T-cell (primary cell): ENCODE measurements at regions not wholly inside any gene's neighbourhood (a gene's known extent, or its start where the extent isn't known, plus 50 kb on each side); places are given as distances from the start of the nearest gene placed in this dataset.
"Not testable (repeated sequence)": the region's sequence is repeated elsewhere in the genome, so short reads cannot be mapped to it uniquely, and the experiment has no call there.

ENCODE experiments used
- ATAC-seq, 4 experiments: fragments of 200-7000 bp in 3 of 4; fragments of 150-1000 bp in 1 of 4; cut with Tn5 transposase; replicated peaks in 1 of 4; 1 replicate in 3 of 4; 2 replicates in 1 of 4; pipeline ENCODE4 v1.10.0; 2021; ENCODE audit warnings: moderate library complexity in 3 of 4, mild to moderate bottlenecking in 2 of 4, moderate number of reproducible peaks in 1 of 4
- CTCF ChIA-PET, 2 donors: fragments of 300-600 bp; sonication (Branson Sonifier 250); formaldehyde crosslinking; loops; one replicate each; lab custom pipeline; 2022; ENCODE audit warnings: antibody characterized with exemption in 2 of 2; lab: Charles Lee
- POLR2A ChIA-PET, 2 donors: fragments of 300-600 bp; sonication (Branson Sonifier 250); formaldehyde crosslinking; loops; one replicate each; lab custom pipeline; 2022; ENCODE audit warnings: antibody characterized with exemption in 2 of 2; lab: Charles Lee
- DNase-seq, 35 experiments: peaks; one replicate each; pipeline versions ENCODE4 v3.0.0 to v3.0.0-alpha.2; 2013 to 2023
- H3K27ac ChIP-seq: one replicate; pipeline ENCODE4 v1.5.1; 2013; ENCODE audit warnings: low read length
- H3K27me3 ChIP-seq, 2 experiments: replicated peaks in 1 of 2; 1 replicate in 1 of 2; 2 replicates in 1 of 2; pipeline versions ENCODE4 v1.6.1 to v1.7.0; 2013; ENCODE audit warnings: low read length in 1 of 2, mixed read lengths in 1 of 2; ENCODE audit not compliant: control insufficient read depth in 2 of 2, insufficient read depth in 2 of 2; ENCODE audit errors: extremely low read depth in 1 of 2
- H3K36me3 ChIP-seq, 2 donors: 1 replicate in 1 of 2; 2 replicates in 1 of 2; pipeline versions ENCODE4 v1.6.1 to v1.7.0; 2013; ENCODE audit warnings: low read length in 1 of 2; ENCODE audit not compliant: control insufficient read depth in 2 of 2, insufficient read depth in 1 of 2; ENCODE audit errors: extremely low read depth in 1 of 2
- H3K4me1 ChIP-seq, 2 experiments: 1 replicate in 1 of 2; 2 replicates in 1 of 2; pipeline versions ENCODE4 v1.6.1 to v1.7.0; 2013; ENCODE audit warnings: low read length in 2 of 2, mixed read lengths in 1 of 2; ENCODE audit not compliant: insufficient read depth in 2 of 2, control insufficient read depth in 1 of 2; ENCODE audit errors: extremely low read depth in 1 of 2
- H3K4me3 ChIP-seq, 2 donors: 1 replicate in 1 of 2; 2 replicates in 1 of 2; pipeline versions ENCODE4 v1.5.1 to v1.7.0; 2013; ENCODE audit warnings: mild to moderate bottlenecking in 2 of 2, low read length in 1 of 2, moderate library complexity in 1 of 2; ENCODE audit not compliant: control insufficient read depth in 1 of 2; ENCODE audit errors: extremely low read depth in 1 of 2
- H3K9me3 ChIP-seq: 2 replicates; pipeline ENCODE4 v1.7.0; 2013
- H3K27ac Mint-ChIP-seq, 2 donors: one replicate each; pipeline ENCODE4 v1.8.0; 2020 to 2021; ENCODE audit warnings: mild to moderate bottlenecking in 2 of 2, mixed read lengths in 2 of 2
- H3K27me3 Mint-ChIP-seq, 2 donors: one replicate each; pipeline ENCODE4 v1.8.0; 2021 to 2022; ENCODE audit warnings: mixed read lengths in 2 of 2
- H3K36me3 Mint-ChIP-seq: one replicate; pipeline ENCODE4 v1.8.0; 2021; ENCODE audit warnings: mixed read lengths
- H3K4me1 Mint-ChIP-seq, 3 donors: one replicate each; pipeline ENCODE4 v1.8.0; 2020 to 2022; ENCODE audit warnings: mixed read lengths in 3 of 3, mild to moderate bottlenecking in 1 of 3
- H3K4me3 Mint-ChIP-seq, 3 donors: one replicate each; pipeline ENCODE4 v1.8.0; 2020 to 2022; ENCODE audit warnings: mild to moderate bottlenecking in 3 of 3, mixed read lengths in 3 of 3, moderate library complexity in 3 of 3
- H3K9me3 Mint-ChIP-seq, 3 donors: one replicate each; pipeline ENCODE4 v1.8.0; 2020 to 2022; ENCODE audit warnings: mixed read lengths in 3 of 3
- WGBS: methylation state at CpG from one replicate; pipeline ENCODE4 v1.1.5; 2013; ENCODE audit warnings: missing lambda C conversion rate; ENCODE audit not compliant: insufficient coverage; 5-methylcytosine and 5-hydroxymethylcytosine counted together

GRCh38 chr3:74845081-74845480, 230.6 kb upstream of the CNTN3 start:
- no peaks in the 10 kb centered on the region for H3K36me3 ChIP-seq
- CTCF ChIA-PET: no interaction called here
- Mint-ChIP-seq H3K27ac (no peak overlapping the region), H3K36me3 (no peaks in the 10 kb centered on the region), H3K27me3 (no peaks in the 10 kb centered on the region), H3K9me3 (peaks cover 3 to 22% (median 13%) of the 10 kb centered on the region in 3 donors), H3K4me3 (no peak overlapping the region), H3K4me1 (no peaks in the 10 kb centered on the region)
- POLR2A ChIA-PET: no interaction called here
- no CpG with 5 or more reads among the region's 1 CpG for WGBS
- ATAC-seq (no peak), DNase-seq (no peak)
- no peak overlapping the region for H3K27ac ChIP-seq
- no peaks in the 10 kb centered on the region for H3K4me1 ChIP-seq
- H3K9me3 ChIP-seq: no peaks in the 10 kb centered on the region
- no peak overlapping the region for H3K4me3 ChIP-seq
- no peaks in the 10 kb centered on the region for H3K27me3 ChIP-seq

- Mint-ChIP-seq H3K4me3 (no peak overlapping the region), H3K36me3 (no peaks in the 10 kb centered on the region), H3K27me3 (no peaks in the 10 kb centered on the region), H3K27ac (no peak overlapping the region), H3K9me3 (peaks cover 0 to 17% (median 16%) of the 10 kb centered on the region in 3 donors), H3K4me1 (no peaks in the 10 kb centered on the region)
- no peaks in the 10 kb centered on the region for H3K27me3 ChIP-seq
- H3K4me1 ChIP-seq: no peaks in the 10 kb centered on the region
- H3K9me3 ChIP-seq: no peaks in the 10 kb centered on the region
- ChIA-PET POLR2A (no interaction called here), CTCF (no interaction called here)
- H3K4me3 ChIP-seq: no peak overlapping the region
- H3K36me3 ChIP-seq: no peaks in the 10 kb centered on the region
- no peak overlapping the region for H3K27ac ChIP-seq
- DNase-seq (no peak), ATAC-seq (no peak)
- 67% methylated on average over 1 of the region's 1 CpG for WGBS
Observed at GRCh38 chr3:74844428-74844827, 230.0 kb upstream of the CNTN3 start.

- no peak overlapping the region for H3K4me3 ChIP-seq
- DNase-seq: no peak
- no peaks in the 10 kb centered on the region for H3K36me3 ChIP-seq
- no peaks in the 10 kb centered on the region for H3K36me3 Mint-ChIP-seq
- ChIA-PET POLR2A (interaction anchor here in 1 of 2 donors (0.6 kb wide), 1 partner anchor 687 kb away, joined by 3 read pairs; no protein-coding TSS in a partner anchor), CTCF (no interaction called here)
- H3K9me3 ChIP-seq: no peaks in the 10 kb centered on the region
- H3K4me1 Mint-ChIP-seq: no peaks in the 10 kb centered on the region
- no CpG with 5 or more reads among the region's 2 CpGs for WGBS
- no peak for ATAC-seq
- no peak overlapping the region for H3K4me3 Mint-ChIP-seq
- H3K27me3 ChIP-seq: no peaks in the 10 kb centered on the region
- no peak overlapping the region for H3K27ac ChIP-seq
- peaks cover 0 to 18% (median 16%) of the 10 kb centered on the region in 3 donors for H3K9me3 Mint-ChIP-seq
- H3K27me3 Mint-ChIP-seq: no peaks in the 10 kb centered on the region
- H3K4me1 ChIP-seq: no peaks in the 10 kb centered on the region
- H3K27ac Mint-ChIP-seq: no peak overlapping the region
Observed at GRCh38 chr3:74842649-74843048, 228.2 kb upstream of the CNTN3 start.

GRCh38 chr3:74842141-74842540, 227.7 kb upstream of the CNTN3 start:
- Mint-ChIP-seq H3K4me3 (no peak overlapping the region), H3K36me3 (no peaks in the 10 kb centered on the region), H3K4me1 (no peaks in the 10 kb centered on the region), H3K9me3 (peaks cover 0 to 16% (median 14%) of the 10 kb centered on the region in 3 donors), H3K27ac (no peak overlapping the region), H3K27me3 (no peaks in the 10 kb centered on the region)
- H3K36me3 ChIP-seq: no peaks in the 10 kb centered on the region
- H3K9me3 ChIP-seq: no peaks in the 10 kb centered on the region
- H3K4me3 ChIP-seq: no peak overlapping the region
- WGBS: no CpG with 5 or more reads among the region's 1 CpG
- ATAC-seq (no peak), DNase-seq (no peak)
- POLR2A ChIA-PET: interaction anchor here in 1 of 2 donors (0.6 kb wide), 1 partner anchor 687 kb away, joined by 3 read pairs; no protein-coding TSS in a partner anchor
- CTCF ChIA-PET: no interaction called here
- no peaks in the 10 kb centered on the region for H3K27me3 ChIP-seq
- no peaks in the 10 kb centered on the region for H3K4me1 ChIP-seq
- no peak overlapping the region for H3K27ac ChIP-seq

GRCh38 chr3:74839566-74839965, 225.1 kb upstream of the CNTN3 start:
- no peak for DNase-seq
- Histone ChIP-seq H3K27ac (no peak overlapping the region), H3K9me3 (no peaks in the 10 kb centered on the region), H3K27me3 (no peaks in the 10 kb centered on the region), H3K4me3 (no peak overlapping the region), H3K36me3 (no peaks in the 10 kb centered on the region), H3K4me1 (no peaks in the 10 kb centered on the region)
- Mint-ChIP-seq H3K9me3 (peaks cover 7 to 13% (median 13%) of the 10 kb centered on the region in 3 donors), H3K27me3 (no peaks in the 10 kb centered on the region), H3K4me3 (no peak overlapping the region), H3K4me1 (no peaks in the 10 kb centered on the region), H3K27ac (no peak overlapping the region), H3K36me3 (no peaks in the 10 kb centered on the region)
- ChIA-PET CTCF (no interaction called here), POLR2A (no interaction called here)
- WGBS: no CpG with 5 or more reads among the region's 2 CpGs
- ATAC-seq: no peak

- no peak overlapping the region for H3K27ac ChIP-seq
- DNase-seq: no peak
- ChIA-PET CTCF (no interaction called here), POLR2A (no interaction called here)
- no peaks in the 10 kb centered on the region for H3K4me1 ChIP-seq
- H3K36me3 ChIP-seq: no peaks in the 10 kb centered on the region
- H3K4me3 ChIP-seq: no peak overlapping the region
- H3K27ac Mint-ChIP-seq: no peak overlapping the region
- no peaks in the 10 kb centered on the region for H3K36me3 Mint-ChIP-seq
- ATAC-seq: no peak
- no peaks in the 10 kb centered on the region for H3K27me3 Mint-ChIP-seq
- H3K4me3 Mint-ChIP-seq: no peak overlapping the region
- H3K9me3 ChIP-seq: no peaks in the 10 kb centered on the region
- H3K9me3 Mint-ChIP-seq: peaks cover 3 to 13% (median 7%) of the 10 kb centered on the region in 3 donors
- H3K4me1 Mint-ChIP-seq: no peaks in the 10 kb centered on the region
- no peaks in the 10 kb centered on the region for H3K27me3 ChIP-seq
- WGBS: 79% methylated on average over 6 of the region's 6 CpGs
Observed at GRCh38 chr3:74832925-74833324, 218.5 kb upstream of the CNTN3 start.

GRCh38 chr3:74830845-74831244, 216.4 kb upstream of the CNTN3 start:
- H3K27me3 ChIP-seq, DNase-seq, H3K36me3 Mint-ChIP-seq, CTCF ChIA-PET, H3K36me3 ChIP-seq, H3K4me3 ChIP-seq, H3K9me3 ChIP-seq, H3K4me1 Mint-ChIP-seq, ATAC-seq, H3K27ac ChIP-seq, POLR2A ChIA-PET, H3K4me3 Mint-ChIP-seq, H3K27ac Mint-ChIP-seq, H3K4me1 ChIP-seq, H3K27me3 Mint-ChIP-seq: not testable (repeated sequence)
- WGBS: 67% methylated on average over 3 of the region's 5 CpGs
- H3K9me3 Mint-ChIP-seq: peaks cover 3 to 15% (median 4%) of the 10 kb centered on the region in 3 donors
